Natural killer cell (primary cell): ENCODE measurements at regions not wholly inside any gene's neighbourhood (a gene's known extent, or its start where the extent isn't known, plus 50 kb on each side); places are given as distances from the start of the nearest gene placed in this dataset.

Source experiments
- ATAC-seq, 3 donors: fragments of 150-1000 bp in 2 of 3; fragments of 200-7000 bp in 1 of 3; cut with Tn5 transposase; 1 replicate in 1 of 3; 2 replicates in 2 of 3; pipeline ENCODE4 v1.10.0; 2021; ENCODE audit warnings: mild to moderate bottlenecking in 2 of 3, moderate library complexity in 2 of 3
- DNase-seq, 2 donors: peaks; one replicate each; pipeline versions ENCODE4 v3.0.0 to v3.0.0-alpha.2; 2013 to 2021; ENCODE audit warnings: mixed read lengths in 1 of 2
- H3K27ac ChIP-seq: one replicate; pipeline ENCODE4 v1.5.1; 2013; ENCODE audit warnings: mild to moderate bottlenecking, low read length
- H3K27me3 ChIP-seq: one replicate; pipeline ENCODE4 v1.6.1; 2013; ENCODE audit warnings: low read length; ENCODE audit not compliant: control insufficient read depth, insufficient read depth
- H3K36me3 ChIP-seq: one replicate; pipeline ENCODE4 v1.6.1; 2013; ENCODE audit warnings: low read length; ENCODE audit not compliant: control insufficient read depth, insufficient read depth
- H3K4me1 ChIP-seq: one replicate; pipeline ENCODE4 v1.6.1; 2013; ENCODE audit warnings: low read length; ENCODE audit not compliant: control insufficient read depth, insufficient read depth
- H3K4me3 ChIP-seq: one replicate; pipeline ENCODE4 v1.5.1; 2013; ENCODE audit warnings: low read length
- H3K9me3 ChIP-seq: one replicate; pipeline ENCODE4 v1.6.1; 2013; ENCODE audit warnings: low read length; ENCODE audit not compliant: control insufficient read depth, insufficient read depth
- H3K27ac Mint-ChIP-seq, 2 donors: one replicate each; pipeline ENCODE4 v1.8.0; 2022; ENCODE audit warnings: mild to moderate bottlenecking in 2 of 2, mixed read lengths in 2 of 2, moderate library complexity in 1 of 2
- H3K27me3 Mint-ChIP-seq, 2 donors: one replicate each; pipeline ENCODE4 v1.8.0; 2022; ENCODE audit warnings: low read depth in 2 of 2, mixed read lengths in 2 of 2
- H3K36me3 Mint-ChIP-seq: one replicate; pipeline ENCODE4 v1.8.0; 2022; ENCODE audit warnings: mixed read lengths
- H3K4me1 Mint-ChIP-seq, 2 donors: one replicate each; pipeline ENCODE4 v1.8.0; 2022; ENCODE audit warnings: mixed read lengths in 2 of 2
- H3K4me3 Mint-ChIP-seq: one replicate; pipeline ENCODE4 v1.8.0; 2022; ENCODE audit warnings: mild to moderate bottlenecking, moderate library complexity, mixed read lengths
- H3K9me3 Mint-ChIP-seq, 2 donors: one replicate each; pipeline ENCODE4 v1.8.0; 2022; ENCODE audit warnings: mixed read lengths in 2 of 2
- WGBS: methylation state at CpG from one replicate; pipeline ENCODE4 v1.1.7; 2013; ENCODE audit warnings: missing lambda C conversion rate; ENCODE audit not compliant: insufficient coverage; 5-methylcytosine and 5-hydroxymethylcytosine counted together
- intact Hi-C: fragments of 100-400 bp; cut with micrococcal nuclease; formaldehyde crosslinking; loops from one replicate; pipeline ENCODE4 v1.14.2; 2022
- TF ChIP-seq, protein P1 (sequence below): fragments of 200-600 bp; IDR thresholded peaks from one replicate; pipeline ENCODE4 v1.8.0; 2022; ENCODE audit warnings: antibody characterized with exemption

DNA sequence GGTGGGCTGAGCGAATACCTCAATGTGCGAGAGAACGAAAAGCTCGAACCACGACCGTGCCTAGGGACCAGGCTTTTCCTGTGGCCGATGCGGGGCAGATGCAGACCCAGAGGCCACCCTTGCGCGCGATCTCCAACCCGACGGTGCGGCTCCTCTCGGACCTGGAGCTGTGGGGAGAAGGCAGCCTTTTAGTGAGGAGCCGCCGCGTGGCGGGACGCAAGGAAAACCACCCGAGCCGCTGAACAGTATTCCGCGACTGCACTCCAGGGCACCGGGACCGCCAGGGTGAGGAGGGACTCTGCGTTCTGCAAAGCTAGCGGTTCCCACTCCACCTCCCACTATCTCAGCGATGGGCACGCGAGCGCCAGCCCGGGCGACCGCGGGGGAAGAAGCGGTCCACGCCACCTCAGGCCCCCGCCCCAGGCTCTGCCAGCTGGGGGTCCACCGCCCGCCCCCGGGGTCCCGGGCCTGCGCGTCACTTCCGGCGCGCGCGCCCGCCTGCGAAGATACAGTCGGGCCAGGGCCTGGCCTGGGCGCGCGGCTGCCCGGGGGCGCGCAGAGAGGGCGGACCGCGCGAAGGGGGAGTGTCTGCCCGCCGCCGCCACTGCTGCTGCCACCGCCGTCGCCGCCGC, 66.5 kb upstream of the PRKACB start:
- Mint-ChIP-seq H3K36me3 (no peaks in the 10 kb centered on the region), H3K9me3 (no peaks in the 10 kb centered on the region), H3K4me1 (peaks cover 13 to 15% of the 10 kb centered on the region in 2 donors), H3K27me3 (no peaks in the 10 kb centered on the region), H3K27ac (peak overlapping the region; percentile 78 to 85), H3K4me3 (peak overlapping the region; percentile 93)
- H3K4me1 ChIP-seq = peaks cover 11% of the 10 kb centered on the region
- intact Hi-C loops = loop anchor here (1.0 kb wide), 1 partner anchor 13 kb away; no protein-coding TSS in a partner anchor
- no peaks in the 10 kb centered on the region for H3K36me3 ChIP-seq
- WGBS = under 1% methylated on average over 71 of the region's 71 CpGs
- H3K27me3 ChIP-seq = no peaks in the 10 kb centered on the region
- peak overlapping the region; percentile 89 for H3K4me3 ChIP-seq
- TF ChIP-seq, protein P1, sequence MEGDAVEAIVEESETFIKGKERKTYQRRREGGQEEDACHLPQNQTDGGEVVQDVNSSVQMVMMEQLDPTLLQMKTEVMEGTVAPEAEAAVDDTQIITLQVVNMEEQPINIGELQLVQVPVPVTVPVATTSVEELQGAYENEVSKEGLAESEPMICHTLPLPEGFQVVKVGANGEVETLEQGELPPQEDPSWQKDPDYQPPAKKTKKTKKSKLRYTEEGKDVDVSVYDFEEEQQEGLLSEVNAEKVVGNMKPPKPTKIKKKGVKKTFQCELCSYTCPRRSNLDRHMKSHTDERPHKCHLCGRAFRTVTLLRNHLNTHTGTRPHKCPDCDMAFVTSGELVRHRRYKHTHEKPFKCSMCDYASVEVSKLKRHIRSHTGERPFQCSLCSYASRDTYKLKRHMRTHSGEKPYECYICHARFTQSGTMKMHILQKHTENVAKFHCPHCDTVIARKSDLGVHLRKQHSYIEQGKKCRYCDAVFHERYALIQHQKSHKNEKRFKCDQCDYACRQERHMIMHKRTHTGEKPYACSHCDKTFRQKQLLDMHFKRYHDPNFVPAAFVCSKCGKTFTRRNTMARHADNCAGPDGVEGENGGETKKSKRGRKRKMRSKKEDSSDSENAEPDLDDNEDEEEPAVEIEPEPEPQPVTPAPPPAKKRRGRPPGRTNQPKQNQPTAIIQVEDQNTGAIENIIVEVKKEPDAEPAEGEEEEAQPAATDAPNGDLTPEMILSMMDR = no peak
- ATAC-seq = peak; percentile 91 to 97 (median 94)
- H3K27ac ChIP-seq = peak overlapping the region; percentile 67
- no peaks in the 10 kb centered on the region for H3K9me3 ChIP-seq
- DNase-seq = peak; percentile 79 to 82

DNA sequence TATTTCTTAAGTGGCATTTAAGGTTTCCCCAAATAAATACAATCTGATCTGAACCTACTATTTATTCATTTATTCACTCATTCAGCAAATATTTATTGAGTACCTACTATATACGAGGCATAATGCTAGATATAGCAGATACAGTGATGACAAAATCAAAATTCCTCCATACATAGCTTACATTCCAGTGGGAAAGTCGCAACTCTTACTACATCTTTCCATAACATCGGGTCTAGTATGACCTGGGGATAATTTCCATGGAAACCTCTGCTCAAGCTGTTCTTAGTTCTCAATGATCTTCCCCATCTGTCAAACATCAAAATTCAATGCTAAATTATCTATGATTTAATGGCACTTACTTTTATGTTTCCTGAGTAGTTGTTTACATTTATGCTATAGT, 70.8 kb upstream of the PRKACB start:
- H3K4me3 ChIP-seq = no peak overlapping the region
- Mint-ChIP-seq H3K27me3 (peaks cover 4 to 10% of the 10 kb centered on the region in 2 donors), H3K4me3 (no peak overlapping the region), H3K27ac (no peak overlapping the region), H3K36me3 (peaks cover 8% of the 10 kb centered on the region), H3K4me1 (peaks cover 5 to 8% of the 10 kb centered on the region in 2 donors), H3K9me3 (no peaks in the 10 kb centered on the region)
- no peaks in the 10 kb centered on the region for H3K9me3 ChIP-seq
- no peak overlapping the region for H3K27ac ChIP-seq
- no peaks in the 10 kb centered on the region for H3K36me3 ChIP-seq
- DNase-seq (no peak), ATAC-seq (no peak)
- H3K4me1 ChIP-seq = peaks cover 4% of the 10 kb centered on the region
- TF ChIP-seq, protein P1 = no peak
- no peaks in the 10 kb centered on the region for H3K27me3 ChIP-seq
- intact Hi-C loops = no loop called here
- WGBS = 100% methylated on average over 3 of the region's 3 CpGs

DNA sequence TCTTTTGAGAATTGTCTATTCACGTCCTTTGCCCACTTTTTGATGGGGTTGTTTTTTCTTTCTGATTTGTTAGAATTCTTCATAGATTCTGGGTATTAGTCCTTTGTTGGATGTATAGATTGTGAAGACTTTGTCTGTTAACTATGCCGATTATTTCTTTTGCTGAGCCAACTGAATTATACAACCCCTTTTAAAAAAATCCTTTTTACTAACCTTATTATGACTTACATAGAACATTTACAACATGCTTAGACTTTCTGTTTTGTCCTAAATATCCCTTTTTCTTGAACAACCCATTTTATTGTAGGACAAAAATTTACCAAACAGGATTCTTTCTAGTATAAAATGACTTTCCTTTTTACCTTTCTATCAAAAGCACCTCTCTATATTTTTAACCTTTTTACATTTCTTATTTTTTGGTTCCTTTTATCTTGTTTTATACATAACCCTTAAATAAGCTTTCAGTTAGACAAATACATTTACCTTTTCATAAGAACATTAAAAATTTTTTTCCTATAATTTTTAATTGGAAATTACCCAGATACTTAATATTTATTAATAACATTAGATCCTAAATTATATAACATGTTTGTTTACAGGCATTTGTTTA, 70.4 kb upstream of the TTLL7 start:
- peaks cover 7 to 40% of the 10 kb centered on the region in 2 donors for H3K27me3 Mint-ChIP-seq
- no peaks in the 10 kb centered on the region for H3K9me3 Mint-ChIP-seq
- TF ChIP-seq, protein P1 = no peak
- no peaks in the 10 kb centered on the region for H3K4me1 ChIP-seq
- peaks cover 2% of the 10 kb centered on the region for H3K27me3 ChIP-seq
- H3K36me3 Mint-ChIP-seq = peaks cover 8% of the 10 kb centered on the region
- no peak overlapping the region for H3K27ac Mint-ChIP-seq
- H3K4me3 Mint-ChIP-seq = no peak overlapping the region
- 100% methylated on average over 2 of the region's 2 CpGs for WGBS
- intact Hi-C loops = no loop called here
- DNase-seq (no peak), ATAC-seq (no peak)
- no peak overlapping the region for H3K4me3 ChIP-seq
- no peaks in the 10 kb centered on the region for H3K4me1 Mint-ChIP-seq
- H3K36me3 ChIP-seq = no peaks in the 10 kb centered on the region
- no peaks in the 10 kb centered on the region for H3K9me3 ChIP-seq
- H3K27ac ChIP-seq = no peak overlapping the region
